Chondrocyte (in vitro differentiated cells): ENCODE measurements at regions not wholly inside any gene's neighbourhood (a gene's known extent, or its start where the extent isn't known, plus 50 kb on each side); places are given as distances from the start of the nearest gene placed in this dataset.

Experiments
- DNase-seq: peaks from one replicate; pipeline ENCODE4 v3.0.0; 2021; ENCODE audit warnings: mixed read lengths, low spot score
- H3K27ac Mint-ChIP-seq: one replicate; pipeline ENCODE4 v1.8.0; 2021; ENCODE audit warnings: mild to moderate bottlenecking, moderate library complexity, mixed read lengths; ENCODE audit not compliant: unreplicated experiment
- H3K27me3 Mint-ChIP-seq: 2 replicates; pipeline ENCODE4 v1.8.0; 2021; ENCODE audit warnings: low read depth, mixed read lengths
- H3K36me3 Mint-ChIP-seq: 2 replicates; pipeline ENCODE4 v1.8.0; 2021; ENCODE audit warnings: low read depth, mixed read lengths
- H3K4me1 Mint-ChIP-seq: 2 replicates; pipeline ENCODE4 v1.8.0; 2021; ENCODE audit warnings: low read depth, mild to moderate bottlenecking, mixed read lengths
- H3K4me3 Mint-ChIP-seq: one replicate; pipeline ENCODE4 v1.8.0; 2021; ENCODE audit warnings: mild to moderate bottlenecking, moderate library complexity, mixed read lengths; ENCODE audit not compliant: unreplicated experiment
- H3K9me3 Mint-ChIP-seq: 2 replicates; pipeline ENCODE4 v1.8.0; 2021; ENCODE audit warnings: low read depth, mixed read lengths
- TF ChIP-seq, protein P1 (sequence below): fragments of 200-600 bp; sonication (generic); IDR thresholded peaks from 2 replicates; pipeline ENCODE4 v1.5.0; 2021; ENCODE audit warnings: antibody characterized with exemption, mild to moderate bottlenecking, moderate library complexity

DNA sequence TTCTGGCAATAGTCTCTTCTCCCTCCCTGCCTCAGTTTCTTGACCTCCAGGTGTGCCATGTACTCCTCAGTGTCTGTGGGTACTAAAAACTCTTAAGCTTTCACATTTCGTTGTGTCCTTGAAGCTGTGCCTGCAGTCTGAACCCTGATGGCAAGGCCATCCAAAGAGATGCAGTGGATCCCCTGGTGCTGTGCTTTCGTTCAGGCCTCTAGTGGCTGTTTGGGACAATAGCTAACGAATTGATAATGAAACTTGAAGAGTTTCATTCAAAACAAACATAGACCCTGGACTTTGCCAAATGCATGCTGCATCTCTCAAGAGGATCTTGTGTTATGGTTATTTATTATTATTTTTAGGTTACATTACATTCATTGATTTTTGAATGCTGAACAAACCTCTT lies 523.1 kb upstream of the FSIP2 start:
- no peaks in the 10 kb centered on the region for H3K4me1 Mint-ChIP-seq
- H3K9me3 Mint-ChIP-seq = no peaks in the 10 kb centered on the region
- no peak overlapping the region for H3K4me3 Mint-ChIP-seq
- TF ChIP-seq, protein P1, sequence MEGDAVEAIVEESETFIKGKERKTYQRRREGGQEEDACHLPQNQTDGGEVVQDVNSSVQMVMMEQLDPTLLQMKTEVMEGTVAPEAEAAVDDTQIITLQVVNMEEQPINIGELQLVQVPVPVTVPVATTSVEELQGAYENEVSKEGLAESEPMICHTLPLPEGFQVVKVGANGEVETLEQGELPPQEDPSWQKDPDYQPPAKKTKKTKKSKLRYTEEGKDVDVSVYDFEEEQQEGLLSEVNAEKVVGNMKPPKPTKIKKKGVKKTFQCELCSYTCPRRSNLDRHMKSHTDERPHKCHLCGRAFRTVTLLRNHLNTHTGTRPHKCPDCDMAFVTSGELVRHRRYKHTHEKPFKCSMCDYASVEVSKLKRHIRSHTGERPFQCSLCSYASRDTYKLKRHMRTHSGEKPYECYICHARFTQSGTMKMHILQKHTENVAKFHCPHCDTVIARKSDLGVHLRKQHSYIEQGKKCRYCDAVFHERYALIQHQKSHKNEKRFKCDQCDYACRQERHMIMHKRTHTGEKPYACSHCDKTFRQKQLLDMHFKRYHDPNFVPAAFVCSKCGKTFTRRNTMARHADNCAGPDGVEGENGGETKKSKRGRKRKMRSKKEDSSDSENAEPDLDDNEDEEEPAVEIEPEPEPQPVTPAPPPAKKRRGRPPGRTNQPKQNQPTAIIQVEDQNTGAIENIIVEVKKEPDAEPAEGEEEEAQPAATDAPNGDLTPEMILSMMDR = no peak
- peaks cover 7% of the 10 kb centered on the region for H3K27me3 Mint-ChIP-seq
- no peaks in the 10 kb centered on the region for H3K36me3 Mint-ChIP-seq
- H3K27ac Mint-ChIP-seq = no peak overlapping the region
- DNase-seq = no peak

DNA sequence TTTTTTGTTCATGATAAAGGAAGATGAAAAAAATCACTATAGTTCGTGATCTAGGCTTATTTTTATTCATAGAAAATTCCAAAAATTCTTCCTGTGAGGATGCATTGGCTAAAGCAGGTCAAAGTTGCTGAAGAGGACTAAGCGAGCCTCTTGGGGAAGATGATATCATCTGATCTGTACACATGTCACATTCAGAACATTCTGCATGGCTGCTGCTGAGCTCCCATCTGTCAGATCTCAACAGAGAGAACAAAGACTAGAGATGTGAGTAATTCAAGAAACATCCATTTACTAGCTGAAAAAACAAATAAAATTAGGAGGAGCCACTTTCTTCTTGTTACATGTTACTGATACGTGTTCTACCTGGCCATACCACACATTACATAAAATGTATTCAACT lies 518.6 kb upstream of the FSIP2 start:
- Mint-ChIP-seq H3K36me3 (no peaks in the 10 kb centered on the region), H3K27me3 (peaks cover 6% of the 10 kb centered on the region), H3K27ac (no peak overlapping the region), H3K4me3 (no peak overlapping the region), H3K4me1 (no peaks in the 10 kb centered on the region), H3K9me3 (no peaks in the 10 kb centered on the region)
- TF ChIP-seq, protein P1 = no peak
- no peak for DNase-seq

DNA sequence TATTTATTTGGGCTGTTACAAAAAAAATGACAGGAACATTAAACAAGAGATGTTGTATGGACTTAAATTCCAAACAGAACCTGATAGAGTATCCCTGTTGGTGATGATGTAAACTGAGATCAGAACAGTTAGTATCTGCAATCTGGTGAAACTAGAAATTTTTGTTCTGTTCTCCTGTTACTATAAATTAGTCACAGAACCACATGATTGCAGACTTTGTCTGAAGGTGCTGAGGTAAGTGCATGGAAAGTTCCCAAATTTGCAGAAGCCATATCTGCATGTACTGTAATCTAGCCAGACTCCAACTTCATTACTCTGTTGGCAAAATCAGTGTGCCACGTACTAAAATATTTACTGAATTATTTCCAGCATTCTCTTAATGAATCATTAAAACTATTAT lies 516.3 kb upstream of the FSIP2 start:
- TF ChIP-seq, protein P1 = no peak
- Mint-ChIP-seq H3K9me3 (peaks cover 4% of the 10 kb centered on the region), H3K27ac (no peak overlapping the region), H3K27me3 (peaks cover 2% of the 10 kb centered on the region), H3K4me3 (no peak overlapping the region), H3K4me1 (no peaks in the 10 kb centered on the region), H3K36me3 (no peaks in the 10 kb centered on the region)
- DNase-seq = no peak

DNA sequence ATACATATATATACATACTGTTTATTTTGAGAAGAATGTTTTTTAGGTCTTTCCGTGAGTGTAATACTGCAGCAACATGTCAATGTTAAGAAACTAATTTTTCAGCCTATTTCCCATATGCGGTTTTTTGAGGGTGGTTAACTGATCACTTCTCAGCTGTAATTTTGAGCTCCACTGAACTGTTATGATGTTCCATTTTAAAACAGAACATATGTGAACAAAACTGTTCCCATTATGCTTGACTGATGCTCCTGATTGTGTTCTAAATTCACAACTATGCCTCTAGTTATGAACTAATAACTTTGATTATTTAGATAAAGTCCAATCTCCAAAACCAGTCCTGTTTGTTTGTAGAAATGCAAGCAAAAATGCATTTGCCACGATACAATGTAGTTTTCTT lies 511.2 kb upstream of the FSIP2 start:
- TF ChIP-seq, protein P1 = no peak
- no peak overlapping the region for H3K27ac Mint-ChIP-seq
- no peaks in the 10 kb centered on the region for H3K36me3 Mint-ChIP-seq
- peaks cover 4% of the 10 kb centered on the region for H3K9me3 Mint-ChIP-seq
- H3K27me3 Mint-ChIP-seq = peaks cover 14% of the 10 kb centered on the region
- H3K4me3 Mint-ChIP-seq = no peak overlapping the region
- DNase-seq = no peak
- H3K4me1 Mint-ChIP-seq = no peaks in the 10 kb centered on the region

DNA sequence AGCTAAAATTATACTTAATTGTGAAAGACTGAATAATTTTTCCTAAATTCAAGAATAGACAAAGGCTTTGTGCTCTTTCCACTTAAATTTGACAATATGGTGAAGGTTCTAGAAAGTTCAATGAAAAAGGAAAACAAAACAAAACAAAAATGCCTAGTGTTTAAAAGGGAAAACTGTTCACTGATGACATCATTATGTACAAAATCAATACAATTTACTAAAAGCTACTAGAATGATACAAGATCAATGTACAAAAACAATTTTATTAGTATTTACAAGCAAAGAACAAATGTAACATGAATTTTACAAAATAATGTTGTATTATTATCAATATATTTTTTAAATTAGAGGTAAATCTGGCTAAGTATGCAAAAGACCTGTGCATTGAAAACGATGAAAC lies 499.1 kb upstream of the FSIP2 start:
- no peaks in the 10 kb centered on the region for H3K4me1 Mint-ChIP-seq
- H3K9me3 Mint-ChIP-seq = peaks cover 22% of the 10 kb centered on the region
- no peaks in the 10 kb centered on the region for H3K36me3 Mint-ChIP-seq
- H3K4me3 Mint-ChIP-seq = no peak overlapping the region
- H3K27ac Mint-ChIP-seq = no peak overlapping the region
- no peak for DNase-seq
- TF ChIP-seq, protein P1 = no peak
- no peaks in the 10 kb centered on the region for H3K27me3 Mint-ChIP-seq
